CD4-positive, alpha-beta T cell (primary cell): ENCODE measurements at regions not wholly inside any gene's neighbourhood (a gene's known extent, or its start where the extent isn't known, plus 50 kb on each side); places are given as distances from the start of the nearest gene placed in this dataset.

ENCODE experiments used
- ATAC-seq: fragments of 200-7000 bp; cut with Tn5 transposase; one replicate; pipeline ENCODE4 v1.10.0; 2022; ENCODE audit warnings: mild to moderate bottlenecking; ENCODE audit not compliant: poor library complexity
- CTCF ChIA-PET: fragments of 350-600 bp; sonication (Branson Sonifier 250); formaldehyde crosslinking; loops from one replicate; lab custom pipeline; 2021; ENCODE audit warnings: antibody characterized with exemption, inconsistent platforms; lab: Charles Lee
- POLR2A ChIA-PET: fragments of 350-600 bp; sonication (Branson Sonifier 250); formaldehyde crosslinking; loops from one replicate; lab custom pipeline; 2021; ENCODE audit warnings: antibody characterized with exemption, inconsistent platforms; lab: Charles Lee
- DNase-seq, 14 experiments: peaks; one replicate each; pipeline ENCODE4 v3.0.0-alpha.2; 2013 to 2020; ENCODE audit warnings: mixed read lengths in 2 of 14
- H3K27ac ChIP-seq, 2 donors: one replicate each; pipeline versions ENCODE4 v1.5.1 to v1.7.0; 2013; ENCODE audit warnings: low read length in 2 of 2, low read depth in 1 of 2, mild to moderate bottlenecking in 1 of 2
- H3K27me3 ChIP-seq, 2 experiments: 1 replicate in 1 of 2; 2 replicates in 1 of 2; pipeline versions ENCODE4 v1.6.1 to v1.7.0; 2013; ENCODE audit warnings: low read length in 2 of 2, control low read depth in 1 of 2, mild to moderate bottlenecking in 1 of 2, moderate library complexity in 1 of 2; ENCODE audit not compliant: insufficient read depth in 2 of 2, control insufficient read depth in 1 of 2
- H3K36me3 ChIP-seq: one replicate; pipeline ENCODE4 v1.6.1; 2013; ENCODE audit warnings: low read length, control low read depth; ENCODE audit not compliant: insufficient read depth
- H3K4me1 ChIP-seq: one replicate; pipeline ENCODE4 v1.6.1; 2013; ENCODE audit warnings: low read length, control low read depth; ENCODE audit not compliant: insufficient read depth
- H3K4me3 ChIP-seq: one replicate; pipeline ENCODE4 v1.5.1; 2013; ENCODE audit warnings: mild to moderate bottlenecking, low read length, moderate library complexity
- H3K9me3 ChIP-seq, 2 experiments: 1 replicate in 1 of 2; 2 replicates in 1 of 2; pipeline versions ENCODE4 v1.6.1 to v1.7.0; 2013; ENCODE audit warnings: low read length in 2 of 2, mild to moderate bottlenecking in 2 of 2, control low read depth in 1 of 2, moderate library complexity in 1 of 2; ENCODE audit not compliant: control insufficient read depth in 1 of 2, insufficient read depth in 1 of 2
- H3K27ac Mint-ChIP-seq: one replicate; pipeline ENCODE4 v1.8.0; 2020; ENCODE audit warnings: mixed read lengths
- H3K27me3 Mint-ChIP-seq: one replicate; pipeline ENCODE4 v1.8.0; 2021; ENCODE audit warnings: mixed read lengths
- H3K36me3 Mint-ChIP-seq: one replicate; pipeline ENCODE4 v1.8.0; 2021; ENCODE audit warnings: low read depth, mixed read lengths
- H3K4me1 Mint-ChIP-seq: one replicate; pipeline ENCODE4 v1.8.0; 2021; ENCODE audit warnings: low read depth, mixed read lengths
- H3K4me3 Mint-ChIP-seq: one replicate; pipeline ENCODE4 v1.8.0; 2020; ENCODE audit warnings: mild to moderate bottlenecking, mixed read lengths
- H3K9me3 Mint-ChIP-seq: one replicate; pipeline ENCODE4 v1.8.0; 2020; ENCODE audit warnings: mixed read lengths
- CTCF ChIP-seq: fragments of 200-600 bp; IDR thresholded peaks from one replicate; pipeline ENCODE4 v1.8.0; 2022; ENCODE audit warnings: antibody characterized with exemption, mild to moderate bottlenecking
- intact Hi-C, 2 experiments: fragments of 100-400 bp; cut with DNase I in 1 of 2; cut with micrococcal nuclease in 1 of 2; formaldehyde crosslinking; loops; one replicate each; pipeline versions ENCODE4 v1.15.1 to v1.9.0; 2023 to 2025; cut with DNase I, micrococcal nuclease

- intact Hi-C loops = no loop called here
- H3K9me3 Mint-ChIP-seq = no peaks in the 10 kb centered on the region
- H3K27me3 Mint-ChIP-seq = peaks cover 20% of the 10 kb centered on the region
- no peaks in the 10 kb centered on the region for H3K36me3 ChIP-seq
- H3K9me3 ChIP-seq = no peaks in the 10 kb centered on the region
- DNase-seq (no peak), ATAC-seq (no peak)
- H3K36me3 Mint-ChIP-seq = no peaks in the 10 kb centered on the region
- POLR2A ChIA-PET = no interaction called here
- H3K27me3 ChIP-seq = peaks cover 0 to 7% of the 10 kb centered on the region in 2 experiments
- no peak overlapping the region for H3K4me3 Mint-ChIP-seq
- no peak for TF ChIP-seq CTCF
- no peak overlapping the region for H3K4me3 ChIP-seq
- H3K27ac Mint-ChIP-seq = no peak overlapping the region
- CTCF ChIA-PET = no interaction called here
- H3K27ac ChIP-seq = no peak overlapping the region
- no peaks in the 10 kb centered on the region for H3K4me1 Mint-ChIP-seq
- H3K4me1 ChIP-seq = no peaks in the 10 kb centered on the region
These were observed 177.2 kb downstream of the POLR2M start for GRCh38 chr15:57883701-57884100.

GRCh38 chr15:57884936-57885335 lies 178.4 kb downstream of the POLR2M start:
- TF ChIP-seq CTCF = no peak
- Histone ChIP-seq H3K9me3 (no peaks in the 10 kb centered on the region), H3K27ac (no peak overlapping the region), H3K4me3 (no peak overlapping the region), H3K36me3 (no peaks in the 10 kb centered on the region), H3K4me1 (no peaks in the 10 kb centered on the region), H3K27me3 (peaks cover 0 to 7% of the 10 kb centered on the region in 2 experiments)
- Mint-ChIP-seq H3K9me3 (no peaks in the 10 kb centered on the region), H3K27ac (no peak overlapping the region), H3K4me3 (no peak overlapping the region), H3K27me3 (peaks cover 27% of the 10 kb centered on the region), H3K36me3 (no peaks in the 10 kb centered on the region), H3K4me1 (no peaks in the 10 kb centered on the region)
- ChIA-PET POLR2A (no interaction called here), CTCF (no interaction called here)
- intact Hi-C loops = no loop called here
- no peak for ATAC-seq
- DNase-seq = no peak

- ChIA-PET POLR2A (no interaction called here), CTCF (no interaction called here)
- Histone ChIP-seq H3K4me3 (no peak overlapping the region), H3K27me3 (peaks cover 0 to 7% of the 10 kb centered on the region in 2 experiments), H3K9me3 (no peaks in the 10 kb centered on the region), H3K27ac (no peak overlapping the region), H3K36me3 (no peaks in the 10 kb centered on the region), H3K4me1 (no peaks in the 10 kb centered on the region)
- Mint-ChIP-seq H3K36me3 (no peaks in the 10 kb centered on the region), H3K4me3 (no peak overlapping the region), H3K27me3 (peaks cover 32% of the 10 kb centered on the region), H3K27ac (no peak overlapping the region), H3K9me3 (no peaks in the 10 kb centered on the region), H3K4me1 (no peaks in the 10 kb centered on the region)
- TF ChIP-seq CTCF = no peak
- intact Hi-C loops = no loop called here
- no peak for ATAC-seq
- no peak for DNase-seq
These were observed 178.9 kb downstream of the POLR2M start for GRCh38 chr15:57885435-57885834.
